MCF 10A (cell line): ENCODE measurements at regions not wholly inside any gene's neighbourhood (a gene's known extent, or its start where the extent isn't known, plus 50 kb on each side); places are given as distances from the start of the nearest gene placed in this dataset.

Source experiments
- BruUV-seq: library from RNA; stranded (reverse); fragments of 400-500 nt; replicated peaks from 2 replicates; lab custom pipeline; 2021; lab: Mats Ljungman, UMichigan
- CTCF ChIA-PET: fragments of 300-600 bp; sonication (Branson Sonifier 250); formaldehyde crosslinking; extraction: SDS; loops from one replicate; lab custom pipeline; 2021; ENCODE audit warnings: antibody characterized with exemption, inconsistent platforms; lab: Yijun Ruan, JAX
- POLR2A ChIA-PET: fragments of 300-600, 350-650 bp; sonication (Branson Sonifier 250); formaldehyde crosslinking; extraction: SDS; loops from one replicate; lab custom pipeline; 2020; ENCODE audit warnings: antibody characterized with exemption, inconsistent platforms; lab: Yijun Ruan, JAX
- DNase-seq: peaks from one replicate; pipeline ENCODE4 v3.0.0-alpha.2; 2018; ENCODE audit not compliant: unreplicated experiment
- H3K27ac Mint-ChIP-seq: one replicate; pipeline ENCODE4 v1.8.0; 2022; ENCODE audit warnings: mild to moderate bottlenecking, low read depth, mixed read lengths; ENCODE audit not compliant: unreplicated experiment
- H3K27me3 Mint-ChIP-seq: one replicate; pipeline ENCODE4 v1.8.0; 2022; ENCODE audit warnings: mixed read lengths; ENCODE audit not compliant: insufficient read depth, unreplicated experiment
- H3K36me3 Mint-ChIP-seq: one replicate; pipeline ENCODE4 v1.8.0; 2022; ENCODE audit warnings: mild to moderate bottlenecking, moderate library complexity, mixed read lengths; ENCODE audit not compliant: insufficient read depth, unreplicated experiment
- H3K4me1 Mint-ChIP-seq: one replicate; pipeline ENCODE4 v1.8.0; 2022; ENCODE audit warnings: mixed read lengths; ENCODE audit not compliant: insufficient read depth, unreplicated experiment
- H3K4me3 Mint-ChIP-seq: one replicate; pipeline ENCODE4 v1.8.0; 2022; ENCODE audit warnings: mild to moderate bottlenecking, moderate library complexity, mixed read lengths; ENCODE audit not compliant: unreplicated experiment
- H3K9me3 Mint-ChIP-seq: one replicate; pipeline ENCODE4 v1.8.0; 2022; ENCODE audit warnings: mixed read lengths; ENCODE audit not compliant: unreplicated experiment
- CTCF ChIP-seq: fragments of 200-600 bp; IDR thresholded peaks from one replicate; pipeline ENCODE4 v1.8.0; 2022; ENCODE audit warnings: antibody characterized with exemption, mild to moderate bottlenecking; ENCODE audit not compliant: unreplicated experiment
- intact Hi-C: fragments of 100-400 bp; cut with micrococcal nuclease; formaldehyde crosslinking; loops from 2 replicates; pipeline ENCODE4 v1.14.1; 2022

- H3K36me3 Mint-ChIP-seq = no peaks in the 10 kb centered on the region
- DNase-seq = no peak
- H3K9me3 Mint-ChIP-seq = no peaks in the 10 kb centered on the region
- no peak overlapping the region for H3K27ac Mint-ChIP-seq
- no peak for TF ChIP-seq CTCF
- H3K4me3 Mint-ChIP-seq = no peak overlapping the region
- ChIA-PET CTCF (no interaction called here), POLR2A (interaction anchor here (0.6 kb wide), 1 partner anchor 183 kb away, joined by 4 read pairs; no protein-coding TSS in a partner anchor)
- H3K27me3 Mint-ChIP-seq = no peaks in the 10 kb centered on the region
- no TSS peak for BruUV-seq
- peaks cover 7% of the 10 kb centered on the region for H3K4me1 Mint-ChIP-seq
- intact Hi-C loops = no loop called here
Measured at GRCh38 chr3:161989012-161989411, 492.4 kb downstream of the OTOL1 start.

DNA sequence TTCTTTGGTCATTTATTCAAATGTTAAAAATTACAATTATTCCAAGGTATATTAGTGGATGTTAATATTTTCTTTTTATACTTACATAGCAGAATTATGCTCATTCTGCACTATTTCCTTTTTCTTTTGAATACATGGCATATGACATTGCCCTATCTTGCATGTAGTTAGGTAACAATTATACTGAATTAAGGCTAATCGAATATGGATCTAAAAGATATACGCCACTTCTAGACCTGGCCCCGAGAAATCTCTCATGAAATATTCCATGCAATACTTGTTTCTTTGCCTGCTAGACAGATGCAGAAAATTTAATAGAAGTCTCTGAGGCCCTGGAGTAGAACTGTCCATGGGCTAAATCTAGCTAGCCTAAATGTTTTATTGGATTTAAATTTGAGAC lies 493.4 kb downstream of the OTOL1 start:
- Mint-ChIP-seq H3K27me3 (no peaks in the 10 kb centered on the region), H3K36me3 (no peaks in the 10 kb centered on the region), H3K27ac (no peak overlapping the region), H3K4me3 (no peak overlapping the region), H3K4me1 (peaks cover 7% of the 10 kb centered on the region), H3K9me3 (no peaks in the 10 kb centered on the region)
- TF ChIP-seq CTCF = no peak
- no peak for DNase-seq
- ChIA-PET CTCF (no interaction called here), POLR2A (no interaction called here)
- BruUV-seq = no TSS peak
- intact Hi-C loops = no loop called here

DNA sequence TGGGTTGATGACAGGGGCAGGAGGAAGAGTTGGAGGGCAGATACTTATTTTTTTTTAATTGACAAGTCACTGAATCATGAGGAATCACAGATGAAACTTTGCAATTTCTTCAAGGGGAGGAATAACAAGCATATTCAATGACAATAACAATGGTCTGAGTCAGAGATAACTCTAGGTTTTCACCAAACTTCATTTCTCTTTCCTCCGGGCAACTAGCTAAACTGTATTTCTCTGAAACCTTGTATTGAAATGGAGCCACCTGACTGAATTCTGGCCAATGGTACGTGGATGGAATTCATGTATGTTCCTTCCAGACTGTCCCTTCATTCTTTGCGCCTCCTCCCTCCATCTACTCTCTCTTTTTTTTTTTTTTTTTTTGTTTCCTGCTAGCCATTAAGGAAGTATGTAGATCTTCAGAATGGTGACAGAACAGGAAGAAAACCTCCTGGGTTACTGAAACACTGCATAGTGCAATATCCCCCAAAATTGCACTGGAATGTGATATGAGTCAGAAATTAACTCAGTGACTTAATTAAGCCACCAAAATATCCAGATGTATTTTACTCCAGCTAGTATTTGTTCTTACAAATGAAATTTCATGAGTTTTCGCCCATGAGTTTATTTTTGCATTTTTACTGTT lies 495.4 kb downstream of the OTOL1 start:
- ChIA-PET POLR2A (interaction anchor here (0.5 kb wide), 1 partner anchor 69 kb away, joined by 3 read pairs; no protein-coding TSS in a partner anchor), CTCF (interaction anchor here (0.8 kb wide), 1 partner anchor 20 kb away, joined by 3 read pairs; no protein-coding TSS in a partner anchor)
- Mint-ChIP-seq H3K27me3 (no peaks in the 10 kb centered on the region), H3K4me1 (peaks cover 7% of the 10 kb centered on the region), H3K27ac (no peak overlapping the region), H3K4me3 (no peak overlapping the region), H3K36me3 (no peaks in the 10 kb centered on the region), H3K9me3 (no peaks in the 10 kb centered on the region)
- intact Hi-C loops = no loop called here
- DNase-seq = no peak
- no peak for TF ChIP-seq CTCF
- no TSS peak for BruUV-seq

- H3K4me1 Mint-ChIP-seq = no peaks in the 10 kb centered on the region
- H3K4me3 Mint-ChIP-seq = no peak overlapping the region
- no peak for DNase-seq
- TF ChIP-seq CTCF = no peak
- intact Hi-C loops = no loop called here
- BruUV-seq = no TSS peak
- peaks cover 27% of the 10 kb centered on the region for H3K9me3 Mint-ChIP-seq
- ChIA-PET CTCF (no interaction called here), POLR2A (no interaction called here)
- H3K36me3 Mint-ChIP-seq = no peaks in the 10 kb centered on the region
- H3K27me3 Mint-ChIP-seq = no peaks in the 10 kb centered on the region
- no peak overlapping the region for H3K27ac Mint-ChIP-seq
Measured at GRCh38 chr3:161999846-162000245, 503.2 kb downstream of the OTOL1 start.
